ENCODE measurements at regions not wholly inside any gene's neighbourhood (a gene's known extent, or its start where the extent isn't known, plus 50 kb on each side); places are given as distances from the start of the nearest gene placed in this dataset.

DNA sequence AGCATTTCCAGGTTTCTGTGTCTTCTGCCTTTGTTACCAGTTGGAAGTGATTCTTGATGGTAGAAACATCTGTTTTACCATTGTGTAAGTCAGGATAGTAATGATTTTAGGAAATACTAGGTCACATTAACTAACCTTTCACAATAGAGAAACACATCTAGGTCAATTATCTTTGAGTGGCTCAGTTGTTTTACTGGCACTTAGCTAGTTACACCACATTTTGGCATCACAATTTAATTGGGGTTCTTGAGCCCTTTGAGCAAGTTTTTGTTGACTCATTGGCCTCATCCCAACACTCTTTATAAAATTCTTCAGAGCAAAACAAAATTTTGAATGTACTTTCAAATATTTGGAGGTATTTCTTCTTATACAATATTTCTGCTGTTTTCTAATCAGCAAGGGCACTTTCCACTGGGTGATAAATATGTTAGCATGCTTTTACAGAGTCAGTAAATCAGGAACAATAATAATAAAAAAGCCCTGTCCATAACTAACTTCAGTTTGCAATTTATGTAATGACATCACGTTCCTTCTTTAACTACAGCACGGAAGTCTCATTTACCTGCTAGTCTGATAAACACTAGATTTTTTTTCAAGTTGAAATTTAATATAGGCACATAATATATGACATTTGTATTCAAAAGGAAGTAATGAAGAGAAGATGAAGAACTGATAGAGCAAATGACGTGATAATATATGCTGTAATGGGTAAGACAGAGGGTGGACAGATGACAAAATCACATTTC lies 64.8 kb upstream of the GK2 start:
- no peaks in the 10 kb centered on the region for H4K20me1 ChIP-seq (ENCODE audit: insufficient read depth)
- no peak overlapping the region for H3K4me2 ChIP-seq
- no peak overlapping the region for H3K9ac ChIP-seq
- H2AFZ ChIP-seq (ENCODE audit: low read depth), result no peak overlapping the region
- TF ChIP-seq ELF1 (IDR thresholded peaks at IDR 0.05) (no peak), RCOR1 (IDR thresholded peaks at IDR 0.05; ENCODE audit: low read length) (no peak), MEF2A (IDR thresholded peaks at IDR 0.05; ENCODE audit: borderline replicate concordance, low read depth) (no peak), TAF1 (IDR thresholded peaks at IDR 0.05; ENCODE audit: borderline replicate concordance, low read depth, low read length) (no peak), NFIC (IDR thresholded peaks at IDR 0.05; ENCODE audit: borderline replicate concordance) (no peak), GABPA (IDR thresholded peaks at IDR 0.05; ENCODE audit: low read depth) (no peak), MXI1 (IDR thresholded peaks at IDR 0.05; ENCODE audit: low read depth, low read length) (no peak), TCF12 (IDR thresholded peaks at IDR 0.05) (no peak), SIN3A (IDR thresholded peaks at IDR 0.05; ENCODE audit: borderline replicate concordance, low read depth, low read length) (no peak), RAD21 (IDR thresholded peaks at IDR 0.05; ENCODE audit: low read length) (no peak)
- TF ChIP-seq, protein P1, sequence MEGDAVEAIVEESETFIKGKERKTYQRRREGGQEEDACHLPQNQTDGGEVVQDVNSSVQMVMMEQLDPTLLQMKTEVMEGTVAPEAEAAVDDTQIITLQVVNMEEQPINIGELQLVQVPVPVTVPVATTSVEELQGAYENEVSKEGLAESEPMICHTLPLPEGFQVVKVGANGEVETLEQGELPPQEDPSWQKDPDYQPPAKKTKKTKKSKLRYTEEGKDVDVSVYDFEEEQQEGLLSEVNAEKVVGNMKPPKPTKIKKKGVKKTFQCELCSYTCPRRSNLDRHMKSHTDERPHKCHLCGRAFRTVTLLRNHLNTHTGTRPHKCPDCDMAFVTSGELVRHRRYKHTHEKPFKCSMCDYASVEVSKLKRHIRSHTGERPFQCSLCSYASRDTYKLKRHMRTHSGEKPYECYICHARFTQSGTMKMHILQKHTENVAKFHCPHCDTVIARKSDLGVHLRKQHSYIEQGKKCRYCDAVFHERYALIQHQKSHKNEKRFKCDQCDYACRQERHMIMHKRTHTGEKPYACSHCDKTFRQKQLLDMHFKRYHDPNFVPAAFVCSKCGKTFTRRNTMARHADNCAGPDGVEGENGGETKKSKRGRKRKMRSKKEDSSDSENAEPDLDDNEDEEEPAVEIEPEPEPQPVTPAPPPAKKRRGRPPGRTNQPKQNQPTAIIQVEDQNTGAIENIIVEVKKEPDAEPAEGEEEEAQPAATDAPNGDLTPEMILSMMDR (IDR thresholded peaks at IDR 0.05), result no peak
- TF ChIP-seq, protein P2, sequence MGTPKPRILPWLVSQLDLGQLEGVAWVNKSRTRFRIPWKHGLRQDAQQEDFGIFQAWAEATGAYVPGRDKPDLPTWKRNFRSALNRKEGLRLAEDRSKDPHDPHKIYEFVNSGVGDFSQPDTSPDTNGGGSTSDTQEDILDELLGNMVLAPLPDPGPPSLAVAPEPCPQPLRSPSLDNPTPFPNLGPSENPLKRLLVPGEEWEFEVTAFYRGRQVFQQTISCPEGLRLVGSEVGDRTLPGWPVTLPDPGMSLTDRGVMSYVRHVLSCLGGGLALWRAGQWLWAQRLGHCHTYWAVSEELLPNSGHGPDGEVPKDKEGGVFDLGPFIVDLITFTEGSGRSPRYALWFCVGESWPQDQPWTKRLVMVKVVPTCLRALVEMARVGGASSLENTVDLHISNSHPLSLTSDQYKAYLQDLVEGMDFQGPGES (IDR thresholded peaks at IDR 0.05; ENCODE audit: low read depth, low read length), result no peak
- TF ChIP-seq, protein P3, sequence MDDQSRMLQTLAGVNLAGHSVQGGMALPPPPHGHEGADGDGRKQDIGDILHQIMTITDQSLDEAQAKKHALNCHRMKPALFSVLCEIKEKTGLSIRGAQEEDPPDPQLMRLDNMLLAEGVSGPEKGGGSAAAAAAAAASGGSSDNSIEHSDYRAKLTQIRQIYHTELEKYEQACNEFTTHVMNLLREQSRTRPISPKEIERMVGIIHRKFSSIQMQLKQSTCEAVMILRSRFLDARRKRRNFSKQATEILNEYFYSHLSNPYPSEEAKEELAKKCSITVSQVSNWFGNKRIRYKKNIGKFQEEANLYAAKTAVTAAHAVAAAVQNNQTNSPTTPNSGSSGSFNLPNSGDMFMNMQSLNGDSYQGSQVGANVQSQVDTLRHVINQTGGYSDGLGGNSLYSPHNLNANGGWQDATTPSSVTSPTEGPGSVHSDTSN (IDR thresholded peaks at IDR 0.05), result no peak
- TF ChIP-seq, protein P4, sequence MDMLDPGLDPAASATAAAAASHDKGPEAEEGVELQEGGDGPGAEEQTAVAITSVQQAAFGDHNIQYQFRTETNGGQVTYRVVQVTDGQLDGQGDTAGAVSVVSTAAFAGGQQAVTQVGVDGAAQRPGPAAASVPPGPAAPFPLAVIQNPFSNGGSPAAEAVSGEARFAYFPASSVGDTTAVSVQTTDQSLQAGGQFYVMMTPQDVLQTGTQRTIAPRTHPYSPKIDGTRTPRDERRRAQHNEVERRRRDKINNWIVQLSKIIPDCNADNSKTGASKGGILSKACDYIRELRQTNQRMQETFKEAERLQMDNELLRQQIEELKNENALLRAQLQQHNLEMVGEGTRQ (IDR thresholded peaks at IDR 0.05; ENCODE audit: borderline replicate concordance, low read depth, low read length), result no peak
- no peaks in the 10 kb centered on the region for H3K9me2 ChIP-seq
- 73% methylated on average over 3 of the region's 3 CpGs for WGBS (ENCODE audit: low lambda C conversion rate)
- H3K4me1 ChIP-seq (ENCODE audit: control insufficient read depth in 1 of 2, insufficient read depth in 2 of 2, low read depth in 1 of 2, low read length in 1 of 2), result no peaks in the 10 kb centered on the region
- H3K27ac ChIP-seq (ENCODE audit: low read depth in 2 of 2, low read length in 1 of 2), result no peak overlapping the region
- POLR2A ChIA-PET, result no interaction called here
- H3F3A ChIP-seq (replicated peaks; ENCODE audit: insufficient read depth), result no peaks in the 10 kb centered on the region
- H3K27me3 ChIP-seq (ENCODE audit: insufficient read depth), result no peaks in the 10 kb centered on the region
- CTCF ChIA-PET, result interaction anchor here (0.6 kb wide), 1 partner anchor 40 kb away, joined by 4 read pairs; no protein-coding TSS in a partner anchor
- no peaks in the 10 kb centered on the region for H3K36me3 ChIP-seq (replicated peaks in 1 of 2; ENCODE audit: control insufficient read depth in 1 of 2, insufficient read depth in 2 of 2, low read length in 1 of 2)
- H3K9me3 ChIP-seq, result no peaks in the 10 kb centered on the region
- H3K4me3 ChIP-seq (ENCODE audit: low read depth in 2 of 2, low read length in 1 of 2), result no peak overlapping the region
- no peak for DNase-seq
- H3K79me2 ChIP-seq (ENCODE audit: insufficient read depth), result no peaks in the 10 kb centered on the region

Measured in SK-N-SH (cell line).